ENCODE measurements at regions not wholly inside any gene's neighbourhood (a gene's known extent, or its start where the extent isn't known, plus 50 kb on each side); places are given as distances from the start of the nearest gene placed in this dataset.

DNA sequence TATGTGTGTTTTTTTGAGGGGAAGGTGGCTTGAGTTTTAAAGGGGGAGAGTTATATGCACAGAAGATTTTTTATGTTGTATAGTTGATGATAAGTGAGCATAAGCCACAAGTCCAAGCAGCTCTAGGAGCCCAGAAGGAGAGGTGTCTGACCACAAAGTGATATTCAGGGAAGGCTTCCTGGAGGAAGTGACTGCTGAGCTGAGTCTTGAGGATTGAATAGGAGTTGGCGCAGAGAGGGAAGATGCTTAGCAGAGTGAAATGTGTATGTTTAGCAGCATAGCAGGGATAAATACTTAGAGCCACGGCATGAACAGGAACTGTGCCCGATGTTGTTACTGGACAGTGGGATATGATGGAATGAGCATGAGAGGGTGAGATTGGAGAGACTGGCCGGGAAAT lies 255.1 kb upstream of the KCNG1 start:
- no peak for TF ChIP-seq CTCF (IDR thresholded peaks at IDR 0.05)
- no peak for TF ChIP-seq RCOR1 (IDR thresholded peaks at IDR 0.05; ENCODE audit: low read length)
- TF ChIP-seq TAF1 (IDR thresholded peaks at IDR 0.05; ENCODE audit: borderline replicate concordance, low read depth, low read length), result no peak
- TF ChIP-seq TCF12 (IDR thresholded peaks at IDR 0.05), result no peak
- TF ChIP-seq FOXM1 (IDR thresholded peaks at IDR 0.05; ENCODE audit: low read depth), result no peak
- no peak for TF ChIP-seq MEF2A (IDR thresholded peaks at IDR 0.05; ENCODE audit: borderline replicate concordance, low read depth)
- no peak for TF ChIP-seq SIN3A (IDR thresholded peaks at IDR 0.05; ENCODE audit: borderline replicate concordance, low read depth, low read length)
- no peak for TF ChIP-seq GABPA (IDR thresholded peaks at IDR 0.05; ENCODE audit: low read depth)
- no peak for TF ChIP-seq MXI1 (IDR thresholded peaks at IDR 0.05; ENCODE audit: low read depth, low read length)
- TF ChIP-seq TEAD4 (IDR thresholded peaks at IDR 0.05; ENCODE audit: borderline replicate concordance, insufficient read depth), result no peak
- no peak for TF ChIP-seq RXRA (IDR thresholded peaks at IDR 0.05; ENCODE audit: borderline replicate concordance, low read depth)
- TF ChIP-seq, protein P1, sequence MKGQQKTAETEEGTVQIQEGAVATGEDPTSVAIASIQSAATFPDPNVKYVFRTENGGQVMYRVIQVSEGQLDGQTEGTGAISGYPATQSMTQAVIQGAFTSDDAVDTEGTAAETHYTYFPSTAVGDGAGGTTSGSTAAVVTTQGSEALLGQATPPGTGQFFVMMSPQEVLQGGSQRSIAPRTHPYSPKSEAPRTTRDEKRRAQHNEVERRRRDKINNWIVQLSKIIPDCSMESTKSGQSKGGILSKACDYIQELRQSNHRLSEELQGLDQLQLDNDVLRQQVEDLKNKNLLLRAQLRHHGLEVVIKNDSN (IDR thresholded peaks at IDR 0.05; ENCODE audit: borderline replicate concordance, low read depth), result no peak
- no peak for TF ChIP-seq REST (IDR thresholded peaks at IDR 0.05; ENCODE audit: low read depth, low read length)
- TF ChIP-seq, protein P2, sequence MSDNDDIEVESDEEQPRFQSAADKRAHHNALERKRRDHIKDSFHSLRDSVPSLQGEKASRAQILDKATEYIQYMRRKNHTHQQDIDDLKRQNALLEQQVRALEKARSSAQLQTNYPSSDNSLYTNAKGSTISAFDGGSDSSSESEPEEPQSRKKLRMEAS (IDR thresholded peaks at IDR 0.05; ENCODE audit: low read depth), result no peak
- no peak for TF ChIP-seq ELF1 (IDR thresholded peaks at IDR 0.05)
- TF ChIP-seq YY1 (IDR thresholded peaks at IDR 0.05; ENCODE audit: low read depth), result no peak
- no peak for TF ChIP-seq EP300 (IDR thresholded peaks at IDR 0.05; ENCODE audit: borderline replicate concordance in 1 of 2, low read depth in 1 of 2, low read length in 1 of 2)
- TF ChIP-seq ZBTB33 (IDR thresholded peaks at IDR 0.05; ENCODE audit: borderline replicate concordance, low read depth), result no peak
- TF ChIP-seq POLR2AphosphoS5 (IDR thresholded peaks at IDR 0.05; ENCODE audit: low read depth, low read length), result no peak
- no peak for TF ChIP-seq JUND (IDR thresholded peaks at IDR 0.05)
- POLR2A ChIA-PET, result no interaction called here

More for the DNA sequence above, 255.1 kb upstream of the KCNG1 start:
- CTCF ChIA-PET, result interaction anchor here (1.1 kb wide), 1 partner anchor 8 kb away, joined by 3 read pairs; no protein-coding TSS in a partner anchor
- Histone ChIP-seq H2AFZ (ENCODE audit: low read depth) (no peak overlapping the region), H3K27me3 (ENCODE audit: insufficient read depth) (no peaks in the 10 kb centered on the region), H3K36me3 (replicated peaks in 1 of 2; ENCODE audit: control insufficient read depth in 1 of 2, insufficient read depth in 2 of 2, low read length in 1 of 2) (no peaks in the 10 kb centered on the region), H3K9me2 (no peaks in the 10 kb centered on the region), H3K9ac (no peak overlapping the region), H3K9me3 (no peaks in the 10 kb centered on the region), H3K79me2 (ENCODE audit: insufficient read depth) (no peaks in the 10 kb centered on the region), H4K20me1 (ENCODE audit: insufficient read depth) (no peaks in the 10 kb centered on the region), H3K4me1 (ENCODE audit: control insufficient read depth in 1 of 2, insufficient read depth in 2 of 2, low read depth in 1 of 2, low read length in 1 of 2) (peaks cover 0 to 3% of the 10 kb centered on the region in 2 experiments; a peak in 1 of 4 replicates), H3K27ac (ENCODE audit: low read depth in 2 of 2, low read length in 1 of 2) (no peak overlapping the region), H3K4me2 (no peak overlapping the region), H3F3A (replicated peaks; ENCODE audit: insufficient read depth) (no peaks in the 10 kb centered on the region), H3K4me3 (ENCODE audit: low read depth in 2 of 2, low read length in 1 of 2) (no peak overlapping the region)
- no peak for DNase-seq
- 74% methylated on average over 4 of the region's 4 CpGs for WGBS (ENCODE audit: low lambda C conversion rate)

All from SK-N-SH (cell line).